ENCODE measurements at regions not wholly inside any gene's neighbourhood (a gene's known extent, or its start where the extent isn't known, plus 50 kb on each side); places are given as distances from the start of the nearest gene placed in this dataset.

- TF ChIP-seq EZH2 (IDR thresholded peaks at IDR 0.05; ENCODE audit: low read length) (no peak), CTCF (optimal IDR thresholded peaks at IDR 0.05 in 1 of 3, IDR thresholded peaks at IDR 0.05 in 1 of 3, conservative IDR thresholded peaks at IDR 0.05 in 1 of 3; ENCODE audit: extremely low read depth in 1 of 3, insufficient read depth in 2 of 3, low read length in 3 of 3) (no peak)
- H3K36me3 ChIP-seq (ENCODE audit: control insufficient read depth in 2 of 2, extremely low read depth in 1 of 2, insufficient read depth in 2 of 2, low read length in 2 of 2): no peaks in the 10 kb centered on the region
- no peaks in the 10 kb centered on the region for H3K27me3 ChIP-seq (ENCODE audit: control insufficient read depth, extremely low read depth, insufficient read depth, low read length)
- no peak for FAIRE-seq
- no peak overlapping the region for H3K4me2 ChIP-seq (ENCODE audit: control insufficient read depth, extremely low read depth, insufficient read depth, low read depth, low read length)
- no peak overlapping the region for H3K9ac ChIP-seq (ENCODE audit: control insufficient read depth, extremely low read depth, insufficient read depth, low read length)
- H3K4me1 ChIP-seq (ENCODE audit: control insufficient read depth, extremely low read depth, insufficient read depth, low read length): no peaks in the 10 kb centered on the region
- dilution Hi-C loops (cut with MboI; ENCODE audit: extremely low pct_ligation_motif_present, low sequenced_read_pairs): no loop called here
- H3K9me3 ChIP-seq (ENCODE audit: control insufficient read depth, low read depth, low read length): no peaks in the 10 kb centered on the region
- DNase-seq (ENCODE audit: low read depth, low spot score): no peak
- no peak overlapping the region for H3K4me3 ChIP-seq (ENCODE audit: control insufficient read depth in 2 of 3, extremely low read depth in 1 of 3, insufficient read depth in 2 of 3, low read depth in 1 of 3, low read length in 3 of 3)
- H4K20me1 ChIP-seq (ENCODE audit: control insufficient read depth, extremely low read depth, insufficient read depth, low read length): no peaks in the 10 kb centered on the region
- no peak overlapping the region for H3K27ac ChIP-seq (ENCODE audit: control insufficient read depth, insufficient read depth, low read length)
- H3K79me2 ChIP-seq (ENCODE audit: control insufficient read depth, insufficient read depth, low read length): no peaks in the 10 kb centered on the region
- H2AFZ ChIP-seq (ENCODE audit: control insufficient read depth, low read length): no peak overlapping the region
- H3K9me1 ChIP-seq (ENCODE audit: control insufficient read depth, extremely low read depth, insufficient read depth, low read length): no peaks in the 10 kb centered on the region
Observed at GRCh38 chr20:7250337-7250736, 482.9 kb downstream of the BMP2 start.

GRCh38 chr20:7257099-7257498, 489.6 kb downstream of the BMP2 start:
- H2AFZ ChIP-seq (ENCODE audit: control insufficient read depth, low read length): no peak overlapping the region
- no peak overlapping the region for H3K4me2 ChIP-seq (ENCODE audit: control insufficient read depth, extremely low read depth, insufficient read depth, low read depth, low read length)
- no peaks in the 10 kb centered on the region for H3K36me3 ChIP-seq (ENCODE audit: control insufficient read depth in 2 of 2, extremely low read depth in 1 of 2, insufficient read depth in 2 of 2, low read length in 2 of 2)
- TF ChIP-seq CTCF (optimal IDR thresholded peaks at IDR 0.05 in 1 of 3, IDR thresholded peaks at IDR 0.05 in 1 of 3, conservative IDR thresholded peaks at IDR 0.05 in 1 of 3; ENCODE audit: extremely low read depth in 1 of 3, insufficient read depth in 2 of 3, low read length in 3 of 3) (no peak), EZH2 (IDR thresholded peaks at IDR 0.05; ENCODE audit: low read length) (no peak)
- H4K20me1 ChIP-seq (ENCODE audit: control insufficient read depth, extremely low read depth, insufficient read depth, low read length): no peaks in the 10 kb centered on the region
- no peak for DNase-seq (ENCODE audit: low read depth, low spot score)
- no peak overlapping the region for H3K4me3 ChIP-seq (ENCODE audit: control insufficient read depth in 2 of 3, extremely low read depth in 1 of 3, insufficient read depth in 2 of 3, low read depth in 1 of 3, low read length in 3 of 3)
- no peak overlapping the region for H3K9ac ChIP-seq (ENCODE audit: control insufficient read depth, extremely low read depth, insufficient read depth, low read length)
- no peaks in the 10 kb centered on the region for H3K4me1 ChIP-seq (ENCODE audit: control insufficient read depth, extremely low read depth, insufficient read depth, low read length)
- no peaks in the 10 kb centered on the region for H3K9me1 ChIP-seq (ENCODE audit: control insufficient read depth, extremely low read depth, insufficient read depth, low read length)
- H3K79me2 ChIP-seq (ENCODE audit: control insufficient read depth, insufficient read depth, low read length): no peaks in the 10 kb centered on the region
- H3K27me3 ChIP-seq (ENCODE audit: control insufficient read depth, extremely low read depth, insufficient read depth, low read length): no peaks in the 10 kb centered on the region
- FAIRE-seq: no peak
- H3K27ac ChIP-seq (ENCODE audit: control insufficient read depth, insufficient read depth, low read length): no peak overlapping the region
- dilution Hi-C loops (cut with MboI; ENCODE audit: extremely low pct_ligation_motif_present, low sequenced_read_pairs): no loop called here
- no peaks in the 10 kb centered on the region for H3K9me3 ChIP-seq (ENCODE audit: control insufficient read depth, low read depth, low read length)

Measured in keratinocyte (primary cell).